ENCODE measurements at regions not wholly inside any gene's neighbourhood (a gene's known extent, or its start where the extent isn't known, plus 50 kb on each side); places are given as distances from the start of the nearest gene placed in this dataset.

DNA sequence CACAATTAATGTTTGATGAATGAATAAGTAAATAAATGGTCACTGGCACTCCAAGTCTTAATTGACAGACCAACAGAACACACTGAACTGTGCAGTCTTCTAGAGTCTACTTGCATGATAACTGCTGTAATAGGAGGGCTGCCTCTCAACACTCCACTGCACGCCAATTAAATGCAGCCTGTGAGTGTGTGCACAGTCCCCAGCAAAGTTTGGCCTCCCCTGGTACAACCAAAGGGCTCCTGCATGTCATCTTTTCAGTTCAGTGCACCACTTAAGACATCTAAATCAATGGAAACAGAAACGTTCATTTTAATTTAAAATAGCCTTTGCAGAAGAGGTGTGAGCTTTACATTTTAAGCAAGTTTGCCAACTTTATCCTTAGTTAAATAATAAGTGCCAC is 121.7 kb upstream of the USP15 start:
- TF ChIP-seq TARDBP (IDR thresholded peaks at IDR 0.05) = no peak
- no peak for TF ChIP-seq FOXA1 (IDR thresholded peaks at IDR 0.05)
- TF ChIP-seq SP1 (IDR thresholded peaks at IDR 0.05) = no peak
- TF ChIP-seq, protein P1, sequence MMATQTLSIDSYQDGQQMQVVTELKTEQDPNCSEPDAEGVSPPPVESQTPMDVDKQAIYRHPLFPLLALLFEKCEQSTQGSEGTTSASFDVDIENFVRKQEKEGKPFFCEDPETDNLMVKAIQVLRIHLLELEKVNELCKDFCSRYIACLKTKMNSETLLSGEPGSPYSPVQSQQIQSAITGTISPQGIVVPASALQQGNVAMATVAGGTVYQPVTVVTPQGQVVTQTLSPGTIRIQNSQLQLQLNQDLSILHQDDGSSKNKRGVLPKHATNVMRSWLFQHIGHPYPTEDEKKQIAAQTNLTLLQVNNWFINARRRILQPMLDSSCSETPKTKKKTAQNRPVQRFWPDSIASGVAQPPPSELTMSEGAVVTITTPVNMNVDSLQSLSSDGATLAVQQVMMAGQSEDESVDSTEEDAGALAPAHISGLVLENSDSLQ (IDR thresholded peaks at IDR 0.05) = no peak
- no peak for TF ChIP-seq ARNT (IDR thresholded peaks at IDR 0.05)
- TF ChIP-seq SUZ12 (IDR thresholded peaks at IDR 0.05) = no peak
- no peak for TF ChIP-seq ELF4 (IDR thresholded peaks at IDR 0.05)
- TF ChIP-seq HDGF (IDR thresholded peaks at IDR 0.05; ENCODE audit: borderline replicate concordance) = no peak
- no peak for TF ChIP-seq CTBP1 (IDR thresholded peaks at IDR 0.05; ENCODE audit: borderline replicate concordance)
- CTCF ChIA-PET = no interaction called here
- POLR2A ChIA-PET = no interaction called here
- DNase-seq (ENCODE audit: extremely low spot score) = no peak

DNA sequence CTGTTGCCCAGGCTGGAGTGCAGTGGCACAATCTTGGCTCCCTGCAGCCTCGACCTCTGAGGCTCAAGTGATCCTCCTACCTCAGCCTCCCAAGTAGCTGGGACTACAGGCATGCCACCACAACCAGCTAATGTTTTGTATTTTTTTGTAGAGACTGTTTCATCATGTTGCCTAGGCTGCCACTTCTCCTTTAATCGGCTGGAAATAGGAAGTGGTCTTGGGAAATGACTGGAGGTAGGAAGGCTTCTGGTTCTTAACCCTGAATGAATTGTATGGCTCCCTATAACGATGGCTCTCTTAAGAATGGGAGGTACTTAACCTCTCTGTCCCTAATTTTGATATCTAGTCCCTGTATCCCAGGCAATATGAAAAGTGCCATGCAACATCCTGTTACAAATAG is 113.9 kb upstream of the USP15 start:
- POLR2A ChIA-PET = no interaction called here
- no peak for TF ChIP-seq FOXM1 (IDR thresholded peaks at IDR 0.05; ENCODE audit: borderline replicate concordance)
- TF ChIP-seq L3MBTL2 (conservative IDR thresholded peaks at IDR 0.05) = no peak
- TF ChIP-seq CTBP1 (IDR thresholded peaks at IDR 0.05; ENCODE audit: borderline replicate concordance) = no peak
- no peak for TF ChIP-seq FOXA1 (IDR thresholded peaks at IDR 0.05)
- no peak for TF ChIP-seq LEF1 (IDR thresholded peaks at IDR 0.05; ENCODE audit: borderline replicate concordance)
- TF ChIP-seq BHLHE40 (IDR thresholded peaks at IDR 0.05; ENCODE audit: borderline replicate concordance) = no peak
- TF ChIP-seq SP1 (IDR thresholded peaks at IDR 0.05) = no peak
- TF ChIP-seq SUZ12 (IDR thresholded peaks at IDR 0.05) = no peak
- no peak for TF ChIP-seq NFRKB (IDR thresholded peaks at IDR 0.05)
- TF ChIP-seq ZNF384 (IDR thresholded peaks at IDR 0.05) = no peak
- TF ChIP-seq TARDBP (IDR thresholded peaks at IDR 0.05) = no peak
- TF ChIP-seq, protein P1 (IDR thresholded peaks at IDR 0.05) = no peak
- TF ChIP-seq ELF4 (IDR thresholded peaks at IDR 0.05) = no peak
- no peak for TF ChIP-seq ARNT (IDR thresholded peaks at IDR 0.05)
- TF ChIP-seq HDGF (IDR thresholded peaks at IDR 0.05; ENCODE audit: borderline replicate concordance) = no peak
- no peak for TF ChIP-seq FOXK2 (IDR thresholded peaks at IDR 0.05)
- CTCF ChIA-PET = no interaction called here
- DNase-seq (ENCODE audit: extremely low spot score) = no peak

- DNase-seq (ENCODE audit: extremely low spot score) = no peak
- no peak for TF ChIP-seq ELF4 (IDR thresholded peaks at IDR 0.05)
- TF ChIP-seq SUZ12 (IDR thresholded peaks at IDR 0.05) = no peak
- TF ChIP-seq LEF1 (IDR thresholded peaks at IDR 0.05; ENCODE audit: borderline replicate concordance) = no peak
- TF ChIP-seq ARNT (IDR thresholded peaks at IDR 0.05) = no peak
- TF ChIP-seq L3MBTL2 (conservative IDR thresholded peaks at IDR 0.05) = no peak
- no peak for TF ChIP-seq TARDBP (IDR thresholded peaks at IDR 0.05)
- no peak for TF ChIP-seq FOXM1 (IDR thresholded peaks at IDR 0.05; ENCODE audit: borderline replicate concordance)
- TF ChIP-seq FOXK2 (IDR thresholded peaks at IDR 0.05) = no peak
- TF ChIP-seq HDGF (IDR thresholded peaks at IDR 0.05; ENCODE audit: borderline replicate concordance) = no peak
- ChIA-PET CTCF (interaction anchor here (1.3 kb wide), 1 partner anchor 52 kb away, joined by 3 read pairs; no protein-coding TSS in a partner anchor), POLR2A (no interaction called here)
Observed at GRCh38 chr12:62158013-62158412, 102.2 kb upstream of the USP15 start.

DNA sequence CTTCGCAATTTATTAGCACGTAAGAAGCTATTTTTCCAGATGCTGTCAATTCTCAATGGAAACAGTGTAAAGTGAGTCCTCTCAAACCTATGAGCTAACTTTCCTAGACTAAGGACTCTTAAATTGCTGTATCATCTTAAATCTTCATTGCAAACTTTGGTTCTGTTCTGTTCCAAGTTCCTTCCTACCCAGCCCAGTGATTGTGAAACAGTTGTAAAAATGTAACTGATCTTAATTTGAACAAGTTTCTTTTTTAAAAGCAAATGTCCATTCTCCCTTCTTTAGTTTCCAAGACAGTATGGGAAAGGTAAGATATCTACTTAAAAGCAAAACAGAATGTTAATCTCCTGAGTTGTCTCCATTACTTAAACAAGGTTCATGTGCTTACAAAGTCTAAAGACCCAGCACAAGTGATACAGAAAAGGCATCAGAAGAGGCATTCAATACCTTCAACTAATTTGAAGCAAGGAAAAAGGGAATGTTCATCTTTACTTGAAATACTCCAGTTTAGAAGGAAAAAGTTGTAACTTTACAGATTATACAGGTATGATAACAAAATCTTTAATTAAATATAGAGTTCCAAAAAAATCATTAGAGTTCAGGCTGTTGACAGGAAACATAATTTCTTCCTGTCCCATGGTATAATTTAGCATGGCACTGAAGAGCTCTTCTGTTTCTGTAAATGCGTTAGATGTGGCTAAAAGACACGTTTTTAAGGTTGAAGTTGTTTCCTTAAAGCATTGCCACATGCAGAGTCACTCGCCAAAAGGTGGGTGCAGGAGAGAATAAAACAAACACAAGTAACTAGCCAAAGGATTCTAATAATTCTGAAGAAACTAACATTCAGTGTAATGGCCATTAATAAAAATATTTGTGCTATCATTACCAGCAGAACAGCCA is 101.5 kb upstream of the USP15 start:
- no peak for TF ChIP-seq BHLHE40 (IDR thresholded peaks at IDR 0.05; ENCODE audit: borderline replicate concordance)
- ChIA-PET POLR2A (no interaction called here), CTCF (interaction anchor here (1.3 kb wide), 1 partner anchor 51 kb away, joined by 3 read pairs; no protein-coding TSS in a partner anchor)
- DNase-seq (ENCODE audit: extremely low spot score) = no peak

DNA sequence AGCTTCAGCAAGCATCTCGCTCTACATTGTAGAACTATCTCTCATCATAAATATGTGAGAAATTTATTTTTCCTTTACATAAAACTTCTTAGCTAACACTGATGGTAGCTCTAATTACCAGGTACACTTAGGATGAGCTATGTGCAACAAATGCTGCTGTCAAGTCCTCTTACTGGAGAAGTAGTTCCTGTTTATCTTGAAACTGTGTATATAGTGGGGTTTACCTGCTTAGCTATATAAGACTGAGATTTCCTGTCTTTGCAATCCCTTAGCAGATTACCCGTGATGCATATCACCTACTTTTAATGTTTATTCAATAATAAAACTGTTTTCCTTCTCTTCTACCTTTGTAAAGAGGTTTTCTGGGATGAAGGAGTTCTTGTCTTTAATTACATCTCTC is 98.0 kb upstream of the USP15 start:
- POLR2A ChIA-PET = no interaction called here
- CTCF ChIA-PET = no interaction called here

DNA sequence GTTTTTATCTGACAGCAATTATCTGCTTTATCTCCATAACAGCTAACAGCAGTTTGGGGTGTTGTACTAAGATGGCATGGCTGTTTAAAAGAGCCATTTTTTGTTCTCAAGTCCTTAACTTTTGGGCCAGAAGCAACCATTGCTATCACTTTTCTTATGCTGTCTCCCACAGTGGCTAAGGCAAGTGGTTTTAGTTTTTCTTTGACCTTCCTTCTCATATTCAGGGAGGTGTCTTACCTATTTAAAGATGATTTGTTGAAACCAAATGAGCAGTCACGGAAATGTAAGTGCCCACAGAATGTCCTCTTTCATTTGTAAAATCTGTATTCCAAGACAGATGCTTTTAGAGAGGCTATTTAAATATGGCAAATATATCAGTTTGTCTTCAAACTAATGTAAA is 96.8 kb upstream of the USP15 start:
- ChIA-PET CTCF (no interaction called here), POLR2A (no interaction called here)

More for the DNA sequence above, 98.0 kb upstream of the USP15 start:
- DNase-seq (ENCODE audit: extremely low spot score) = no peak
- TF ChIP-seq HDGF (IDR thresholded peaks at IDR 0.05; ENCODE audit: borderline replicate concordance) (no peak), ZNF384 (IDR thresholded peaks at IDR 0.05) (no peak), LEF1 (IDR thresholded peaks at IDR 0.05; ENCODE audit: borderline replicate concordance) (no peak), TARDBP (IDR thresholded peaks at IDR 0.05) (no peak), BHLHE40 (IDR thresholded peaks at IDR 0.05; ENCODE audit: borderline replicate concordance) (no peak), FOXK2 (IDR thresholded peaks at IDR 0.05) (no peak), SUZ12 (IDR thresholded peaks at IDR 0.05) (no peak), FOXA1 (IDR thresholded peaks at IDR 0.05) (no peak), NFRKB (IDR thresholded peaks at IDR 0.05) (no peak), ELF4 (IDR thresholded peaks at IDR 0.05) (no peak)
- TF ChIP-seq, protein P1 (IDR thresholded peaks at IDR 0.05) = no peak

More for the DNA sequence above, 96.8 kb upstream of the USP15 start:
- no peak for TF ChIP-seq FOXA1 (IDR thresholded peaks at IDR 0.05)
- no peak for TF ChIP-seq HDGF (IDR thresholded peaks at IDR 0.05; ENCODE audit: borderline replicate concordance)
- TF ChIP-seq FOXK2 (IDR thresholded peaks at IDR 0.05) = no peak
- TF ChIP-seq SUZ12 (IDR thresholded peaks at IDR 0.05) = no peak
- TF ChIP-seq ARNT (IDR thresholded peaks at IDR 0.05) = no peak
- no peak for TF ChIP-seq FOXM1 (IDR thresholded peaks at IDR 0.05; ENCODE audit: borderline replicate concordance)
- TF ChIP-seq, protein P1 (IDR thresholded peaks at IDR 0.05) = no peak
- TF ChIP-seq LEF1 (IDR thresholded peaks at IDR 0.05; ENCODE audit: borderline replicate concordance) = no peak
- no peak for TF ChIP-seq TARDBP (IDR thresholded peaks at IDR 0.05)
- TF ChIP-seq SP1 (IDR thresholded peaks at IDR 0.05) = no peak
- no peak for TF ChIP-seq L3MBTL2 (conservative IDR thresholded peaks at IDR 0.05)
- no peak for TF ChIP-seq ZNF384 (IDR thresholded peaks at IDR 0.05)
- no peak for TF ChIP-seq NFRKB (IDR thresholded peaks at IDR 0.05)
- DNase-seq (ENCODE audit: extremely low spot score) = no peak

Measured in HEK293T (cell line).